ENCODE measurements at regions not wholly inside any gene's neighbourhood (a gene's known extent, or its start where the extent isn't known, plus 50 kb on each side); places are given as distances from the start of the nearest gene placed in this dataset.

GRCh38 chr19:13640611-13641010 lies 123.7 kb upstream of the MRI1 start:
- intact Hi-C loops (cut with DNase I): no loop called here
- Histone ChIP-seq H3K9me3 (no peaks in the 10 kb centered on the region), H3K4me3 (no peak overlapping the region), H3K4me1 (no peaks in the 10 kb centered on the region), H3K27ac (no peak overlapping the region), H3K36me3 (replicated peaks in 1 of 2; ENCODE audit: insufficient read depth in 1 of 2, low read depth in 2 of 2) (no peaks in the 10 kb centered on the region), H3K27me3 (no peaks in the 10 kb centered on the region)
- TF ChIP-seq POLR2A (IDR thresholded peaks at IDR 0.05) (no peak), CTCF (IDR thresholded peaks at IDR 0.05) (no peak)
- WGBS, 2 donors: 38 to 80% methylated on average over 1 of the region's 1 CpG
- ATAC-seq (no peak), DNase-seq (no peak)

- Histone ChIP-seq H3K4me3 (no peak overlapping the region), H3K27ac (no peak overlapping the region), H3K27me3 (no peaks in the 10 kb centered on the region), H3K9me3 (no peaks in the 10 kb centered on the region), H3K4me1 (no peaks in the 10 kb centered on the region), H3K36me3 (replicated peaks in 1 of 2; ENCODE audit: insufficient read depth in 1 of 2, low read depth in 2 of 2) (no peaks in the 10 kb centered on the region)
- WGBS, 2 donors: 60 to 67% methylated on average over 7 of the region's 7 CpGs
- intact Hi-C loops (cut with DNase I): no loop called here
- TF ChIP-seq POLR2A (IDR thresholded peaks at IDR 0.05) (no peak), CTCF (IDR thresholded peaks at IDR 0.05) (no peak)
- DNase-seq (no peak), ATAC-seq (no peak)
Observed at GRCh38 chr19:13639342-13639929, 124.9 kb upstream of the MRI1 start.

GRCh38 chr19:13637664-13638063 lies 126.7 kb upstream of the MRI1 start:
- H3K4me3 ChIP-seq: no peak overlapping the region
- H3K9me3 ChIP-seq: no peaks in the 10 kb centered on the region
- 76 to 83% methylated on average over 5 to 6 of the region's 6 CpGs for WGBS, 2 donors
- peaks cover 10% of the 10 kb centered on the region for H3K4me1 ChIP-seq
- no peaks in the 10 kb centered on the region for H3K36me3 ChIP-seq (replicated peaks in 1 of 2; ENCODE audit: insufficient read depth in 1 of 2, low read depth in 2 of 2)
- intact Hi-C loops (cut with DNase I): no loop called here
- ATAC-seq (no peak), DNase-seq (no peak)
- no peak for TF ChIP-seq CTCF (IDR thresholded peaks at IDR 0.05)
- no peak for TF ChIP-seq POLR2A (IDR thresholded peaks at IDR 0.05)
- H3K27me3 ChIP-seq: no peaks in the 10 kb centered on the region
- H3K27ac ChIP-seq: no peak overlapping the region

- no peaks in the 10 kb centered on the region for H3K36me3 ChIP-seq (replicated peaks in 1 of 2; ENCODE audit: insufficient read depth in 1 of 2, low read depth in 2 of 2)
- WGBS, 2 donors: 88 to 95% methylated on average over 6 of the region's 6 CpGs
- intact Hi-C loops (cut with DNase I): no loop called here
- H3K9me3 ChIP-seq: no peaks in the 10 kb centered on the region
- TF ChIP-seq CTCF (IDR thresholded peaks at IDR 0.05) (no peak), POLR2A (IDR thresholded peaks at IDR 0.05) (no peak)
- H3K27ac ChIP-seq: no peak overlapping the region
- DNase-seq (no peak), ATAC-seq (no peak)
- H3K4me3 ChIP-seq: no peak overlapping the region
- H3K27me3 ChIP-seq: no peaks in the 10 kb centered on the region
- H3K4me1 ChIP-seq: peaks cover 12% of the 10 kb centered on the region
Observed at GRCh38 chr19:13634658-13635057, 128.4 kb upstream of the CACNA1A start.

GRCh38 chr19:13633522-13633922 lies 127.2 kb upstream of the CACNA1A start:
- H3K9me3 ChIP-seq: no peaks in the 10 kb centered on the region
- no peak for DNase-seq
- TF ChIP-seq CTCF (IDR thresholded peaks at IDR 0.05) (no peak), POLR2A (IDR thresholded peaks at IDR 0.05) (no peak)
- no peak overlapping the region for H3K4me3 ChIP-seq
- ATAC-seq: no peak
- H3K4me1 ChIP-seq: peaks cover 12% of the 10 kb centered on the region
- H3K27ac ChIP-seq: peak overlapping the region in 1 of 4 donors; percentile 57
- no peaks in the 10 kb centered on the region for H3K27me3 ChIP-seq
- intact Hi-C loops (cut with DNase I): no loop called here
- WGBS, 2 donors: 6 to 11% methylated on average over 1 of the region's 1 CpG
- H3K36me3 ChIP-seq (replicated peaks in 1 of 2; ENCODE audit: insufficient read depth in 1 of 2, low read depth in 2 of 2): no peaks in the 10 kb centered on the region
